GM19463 (cell line): ENCODE measurements at regions not wholly inside any gene's neighbourhood (a gene's known extent, or its start where the extent isn't known, plus 50 kb on each side); places are given as distances from the start of the nearest gene placed in this dataset.
"Not testable (repeated sequence)": the region's sequence is repeated elsewhere in the genome, so short reads cannot be mapped to it uniquely, and the experiment has no call there.

ENCODE experiments used
- ATAC-seq: cut with Tn5 transposase; IDR thresholded peaks from one replicate; pipeline ENCODE4 v1.9.1; 2021; ENCODE audit warnings: mild to moderate bottlenecking, moderate library complexity; ENCODE audit not compliant: unreplicated experiment

- ATAC-seq = no peak
Observed at GRCh38 chr18:10241579-10241978, 212.9 kb upstream of the APCDD1 start.

GRCh38 chr18:10242936-10243680, 211.3 kb upstream of the APCDD1 start:
- no peak for ATAC-seq

GRCh38 chr18:10244341-10244740, 210.1 kb upstream of the APCDD1 start:
- ATAC-seq = no peak

DNA sequence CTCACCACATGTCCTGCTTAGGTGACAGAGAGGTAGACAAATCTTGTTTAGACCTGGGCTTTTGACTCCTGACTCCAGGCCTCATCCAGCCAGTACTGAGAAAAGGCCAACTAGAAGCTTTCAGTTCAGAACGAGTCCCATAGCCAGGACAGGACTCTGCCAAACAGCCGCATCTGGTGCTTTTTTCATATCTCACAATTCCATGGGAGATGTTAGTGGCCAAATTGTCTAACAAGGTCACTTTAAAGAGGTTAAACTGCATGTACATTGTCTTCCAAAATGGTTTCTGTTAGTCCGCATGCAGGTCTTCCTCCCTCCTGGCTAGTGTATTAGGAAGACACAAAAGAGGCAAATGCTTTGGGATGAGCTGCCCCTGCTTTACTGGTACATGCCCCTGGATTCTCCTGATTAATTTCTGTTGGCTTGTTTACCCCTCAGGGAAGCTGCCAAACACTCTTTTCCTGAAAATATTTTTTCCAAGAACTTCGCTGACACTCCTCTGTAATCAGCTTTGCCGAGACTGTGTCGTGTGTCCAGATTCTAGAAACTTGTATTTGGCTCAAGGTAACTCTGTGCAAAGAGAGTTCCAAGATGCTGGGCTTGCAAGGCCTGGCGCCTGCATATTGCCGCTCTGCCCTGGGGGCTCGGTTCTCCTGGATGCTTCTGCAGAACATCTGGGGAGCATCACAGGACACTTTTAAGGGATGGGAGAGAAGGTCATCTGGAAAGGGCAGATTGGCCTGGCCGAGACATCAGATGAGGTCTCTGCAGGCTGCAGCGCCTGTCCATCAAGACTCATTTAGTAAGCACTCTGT, 209.2 kb upstream of the APCDD1 start:
- ATAC-seq = no peak

DNA sequence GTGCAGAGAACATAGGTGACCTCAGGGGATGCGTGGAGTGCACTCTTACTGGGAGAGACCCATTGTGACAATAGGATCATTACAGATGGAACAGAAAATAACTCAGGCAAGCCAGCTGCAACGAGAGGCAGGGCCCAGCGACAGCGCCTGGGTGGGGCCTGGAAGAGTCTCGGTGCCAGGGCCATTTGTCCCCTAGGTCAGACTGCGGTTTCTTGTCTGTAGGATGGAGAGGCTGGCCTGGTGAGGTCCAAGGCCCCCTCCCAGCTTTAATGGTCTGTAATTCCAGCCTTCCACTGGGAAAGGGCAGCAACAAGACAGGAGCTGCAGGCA, 208.6 kb upstream of the APCDD1 start:
- ATAC-seq = no peak

GRCh38 chr18:10247021-10247741, 207.3 kb upstream of the APCDD1 start:
- ATAC-seq = no peak

DNA sequence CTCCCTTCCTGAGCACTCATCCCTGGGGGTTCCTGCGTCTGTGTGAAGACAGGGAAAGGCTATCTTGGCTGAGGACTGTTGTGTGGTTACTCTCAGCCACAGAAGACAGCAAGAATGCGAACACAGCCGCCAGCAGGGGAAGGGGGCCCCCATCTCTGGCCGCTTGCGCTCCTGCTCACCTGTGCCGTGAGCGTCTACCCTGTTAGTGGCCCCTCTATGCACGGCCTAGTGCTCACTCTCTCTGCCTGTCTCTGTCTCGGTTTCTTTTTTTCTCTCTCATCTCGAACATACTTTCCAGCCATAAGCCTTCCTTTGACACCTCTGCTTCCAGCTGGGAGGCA, 206.7 kb upstream of the APCDD1 start:
- ATAC-seq = no peak

DNA sequence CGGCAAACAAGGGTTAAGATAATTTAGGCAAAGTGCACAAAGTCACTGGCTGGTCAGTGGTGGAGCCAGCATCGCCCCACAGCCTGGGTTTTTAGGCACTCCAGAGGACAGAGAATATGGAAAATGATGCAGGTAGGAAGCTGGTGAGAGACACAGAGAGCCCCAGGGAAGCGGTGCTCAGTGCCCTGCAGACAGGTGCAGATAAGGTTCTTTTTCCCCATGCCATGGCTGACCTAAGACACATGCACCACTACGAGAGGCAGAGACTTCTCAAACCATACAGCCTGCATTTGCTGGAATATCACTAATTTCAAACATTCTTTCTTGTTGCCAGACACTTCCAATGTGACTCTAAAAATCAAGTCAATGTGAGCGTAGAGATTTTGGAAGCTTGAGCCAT, 205.7 kb upstream of the APCDD1 start:
- ATAC-seq = no peak

DNA sequence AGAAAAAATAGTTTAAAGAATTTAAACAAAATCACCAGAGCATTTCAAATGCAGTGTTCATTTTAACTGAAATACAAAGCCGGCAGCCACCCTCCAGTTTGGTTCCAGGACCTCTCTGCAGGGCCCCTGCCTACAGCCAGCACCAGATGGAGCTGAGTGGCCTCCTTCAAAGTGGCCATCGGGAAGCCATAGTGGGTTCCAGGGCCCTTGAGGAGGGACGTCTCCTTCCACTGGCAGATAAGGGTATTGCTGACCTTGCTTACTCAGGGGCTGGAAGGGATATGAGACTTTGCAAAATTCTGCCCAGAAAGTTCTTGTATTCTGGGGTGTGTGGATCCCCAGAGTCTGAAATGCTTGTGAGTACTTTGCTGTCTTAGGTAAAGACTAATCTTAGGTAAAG, 205.2 kb upstream of the APCDD1 start:
- ATAC-seq = no peak

DNA sequence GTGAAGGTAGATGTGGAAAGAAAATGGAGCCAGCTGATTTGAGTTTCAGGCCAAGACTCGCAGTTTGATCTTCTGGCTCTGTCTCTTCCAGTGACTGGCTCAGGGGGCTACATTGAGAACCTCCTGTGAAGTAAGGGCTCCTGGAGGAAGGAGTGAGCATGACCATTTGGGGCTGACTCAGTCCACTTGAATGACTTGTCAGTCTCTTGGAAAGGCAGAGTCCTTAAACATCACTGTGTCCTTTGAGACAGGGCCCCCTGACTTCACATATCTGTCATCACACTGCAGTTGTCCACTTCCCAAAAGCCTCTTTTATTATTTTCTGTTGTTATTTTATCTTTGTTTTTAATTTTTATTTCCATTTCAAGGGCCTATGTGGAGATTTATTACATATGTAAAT, 204.6 kb upstream of the APCDD1 start:
- ATAC-seq = no peak

- ATAC-seq = no peak
Observed at GRCh38 chr18:10252494-10252893, 201.9 kb upstream of the APCDD1 start.

GRCh38 chr18:10252952-10253705, 201.3 kb upstream of the APCDD1 start:
- ATAC-seq = no peak

DNA sequence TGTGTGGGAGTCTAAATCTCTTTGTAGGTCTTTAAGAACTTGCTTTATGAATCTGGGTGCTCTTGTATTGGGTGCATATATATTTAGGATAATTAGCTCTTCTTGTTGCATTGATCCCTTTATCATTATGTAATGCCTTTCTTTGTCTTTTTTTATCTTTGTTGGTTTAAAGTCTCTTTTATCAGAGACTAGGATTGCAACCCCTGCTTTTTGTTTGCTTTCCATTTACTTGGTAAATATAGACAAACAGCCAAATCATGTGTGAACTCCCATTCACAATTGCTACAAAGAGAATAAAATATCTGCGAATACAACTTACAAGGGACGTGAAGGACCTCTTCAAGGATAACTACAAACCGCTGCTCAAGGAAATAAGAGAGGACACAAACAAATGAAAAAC, 198.2 kb upstream of the APCDD1 start:
- ATAC-seq = not testable (repeated sequence)

- ATAC-seq = no peak
Observed at GRCh38 chr18:10258836-10259474, 195.5 kb upstream of the APCDD1 start.

DNA sequence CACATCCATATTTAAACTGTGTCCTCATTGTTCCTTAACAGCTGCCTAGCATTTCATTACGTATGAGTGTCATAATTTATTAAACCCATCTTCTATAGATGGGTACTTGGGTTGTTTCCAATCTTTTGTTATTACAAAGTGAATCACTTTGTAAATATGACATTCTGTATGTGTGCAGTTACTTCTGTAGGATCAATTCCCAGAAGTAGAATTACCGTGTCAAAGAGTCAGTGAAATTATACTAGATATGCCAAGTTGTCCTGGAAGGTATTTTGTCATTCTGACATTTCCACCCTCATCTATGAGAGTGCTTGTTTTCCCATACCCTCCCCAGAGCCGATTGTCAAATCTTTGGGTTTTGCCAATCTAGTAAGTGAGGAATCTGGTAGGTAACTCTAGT, 194.5 kb upstream of the APCDD1 start:
- no peak for ATAC-seq

GRCh38 chr18:10261344-10262276, 192.8 kb upstream of the APCDD1 start:
- no peak for ATAC-seq

DNA sequence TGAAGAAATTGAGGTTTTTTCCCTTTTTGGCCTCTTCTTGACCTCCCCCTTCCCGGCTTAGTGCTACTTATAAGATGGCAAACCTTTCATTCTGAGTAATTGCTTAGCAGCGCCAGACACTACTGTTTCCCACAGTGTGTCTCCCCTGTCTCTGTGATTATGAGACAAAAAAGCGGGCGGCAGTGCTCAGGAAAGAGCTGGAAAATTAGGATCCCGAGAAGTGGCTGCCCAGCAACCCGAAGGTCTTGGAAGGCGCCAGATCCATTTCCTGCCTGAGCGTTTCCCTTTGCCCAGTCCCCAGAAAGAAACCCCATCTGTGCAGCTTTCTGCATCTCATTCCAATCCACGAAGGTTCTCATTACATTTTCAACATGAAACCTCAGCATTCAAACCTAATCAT, 191.9 kb upstream of the APCDD1 start:
- no peak for ATAC-seq

DNA sequence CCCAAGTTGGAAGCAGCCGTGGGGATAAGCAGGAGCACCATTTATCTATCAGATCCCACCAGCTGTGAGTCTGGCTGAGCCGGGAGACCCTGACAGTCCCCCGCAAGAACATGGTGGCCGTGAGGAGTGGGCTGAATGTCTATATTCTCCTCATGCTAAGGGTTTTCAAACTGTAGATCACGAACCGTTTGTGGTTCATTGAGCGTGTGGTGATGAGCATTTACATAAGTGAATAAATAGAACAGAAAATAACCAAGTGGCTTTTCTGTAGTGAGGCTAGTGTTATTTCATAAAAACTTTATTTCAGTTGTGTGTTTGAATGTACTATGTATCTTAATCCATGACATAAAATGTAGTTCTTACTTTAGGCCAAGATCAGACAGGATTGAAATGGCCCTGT, 190.2 kb upstream of the APCDD1 start:
- no peak for ATAC-seq

- ATAC-seq = no peak
Observed at GRCh38 chr18:10265560-10266333, 188.7 kb upstream of the APCDD1 start.
